GM18502 (cell line): ENCODE measurements at regions not wholly inside any gene's neighbourhood (a gene's known extent, or its start where the extent isn't known, plus 50 kb on each side); places are given as distances from the start of the nearest gene placed in this dataset.
A peak's percentile ranks its signal among the peaks of the same experiment; 100 is the strongest.
"Not testable (repeated sequence)": the region's sequence is repeated elsewhere in the genome, so short reads cannot be mapped to it uniquely, and the experiment has no call there.

ENCODE experiments used
- ATAC-seq: cut with Tn5 transposase; IDR thresholded peaks from one replicate; pipeline ENCODE4 v1.9.1; 2021; ENCODE audit warnings: mild to moderate bottlenecking; ENCODE audit not compliant: unreplicated experiment, poor library complexity

- ATAC-seq, result no peak
Observed at GRCh38 chr12:4194668-4195067, 78.9 kb upstream of the CCND2 start.

- no peak for ATAC-seq
Observed at GRCh38 chr12:4193821-4194220, 79.7 kb upstream of the CCND2 start.

GRCh38 chr12:4191642-4192041, 81.9 kb upstream of the CCND2 start:
- no peak for ATAC-seq

GRCh38 chr12:4191149-4191548, 82.4 kb upstream of the CCND2 start:
- ATAC-seq, result no peak

GRCh38 chr12:4190366-4191063, 83.0 kb upstream of the CCND2 start:
- no peak for ATAC-seq

GRCh38 chr12:4189721-4190120, 83.8 kb upstream of the CCND2 start:
- no peak for ATAC-seq

- no peak for ATAC-seq
Observed at GRCh38 chr12:4187916-4188315, 85.6 kb upstream of the CCND2 start.

GRCh38 chr12:4187315-4187714, 86.2 kb upstream of the CCND2 start:
- not testable (repeated sequence) for ATAC-seq

GRCh38 chr12:4178424-4179170, 95.0 kb upstream of the CCND2 start:
- ATAC-seq, result no peak

- no peak for ATAC-seq
Observed at GRCh38 chr12:4177262-4177661, 96.3 kb upstream of the CCND2 start.

- ATAC-seq, result no peak
Observed at GRCh38 chr12:4176168-4176567, 97.4 kb upstream of the CCND2 start.

- ATAC-seq, result no peak
Observed at GRCh38 chr12:4174417-4174816, 99.1 kb upstream of the CCND2 start.

- no peak for ATAC-seq
Observed at GRCh38 chr12:4172999-4173398, 100.6 kb upstream of the CCND2 start.

- no peak for ATAC-seq
Observed at GRCh38 chr12:4171742-4172141, 101.8 kb upstream of the CCND2 start.

GRCh38 chr12:4169959-4170358, 103.6 kb upstream of the CCND2 start:
- ATAC-seq, result no peak

- ATAC-seq, result no peak
Observed at GRCh38 chr12:4169531-4169930, 104.0 kb upstream of the CCND2 start.

- ATAC-seq, result no peak
Observed at GRCh38 chr12:4168036-4168435, 105.5 kb upstream of the CCND2 start.

- ATAC-seq, result peak; percentile 80
Observed at GRCh38 chr12:4164559-4165558, 108.7 kb upstream of the CCND2 start.

GRCh38 chr12:4164188-4164558, 109.4 kb upstream of the CCND2 start:
- no peak for ATAC-seq

GRCh38 chr12:4161718-4162117, 111.8 kb upstream of the CCND2 start:
- no peak for ATAC-seq
